GM18519 (cell line): ENCODE measurements at regions not wholly inside any gene's neighbourhood (a gene's known extent, or its start where the extent isn't known, plus 50 kb on each side); places are given as distances from the start of the nearest gene placed in this dataset.
"Not testable (repeated sequence)": the region's sequence is repeated elsewhere in the genome, so short reads cannot be mapped to it uniquely, and the experiment has no call there.

Source experiments
- ATAC-seq: cut with Tn5 transposase; IDR thresholded peaks from one replicate; pipeline ENCODE4 v1.9.1; 2021; ENCODE audit warnings: mild to moderate bottlenecking, moderate library complexity; ENCODE audit not compliant: unreplicated experiment, low FRiP score

DNA sequence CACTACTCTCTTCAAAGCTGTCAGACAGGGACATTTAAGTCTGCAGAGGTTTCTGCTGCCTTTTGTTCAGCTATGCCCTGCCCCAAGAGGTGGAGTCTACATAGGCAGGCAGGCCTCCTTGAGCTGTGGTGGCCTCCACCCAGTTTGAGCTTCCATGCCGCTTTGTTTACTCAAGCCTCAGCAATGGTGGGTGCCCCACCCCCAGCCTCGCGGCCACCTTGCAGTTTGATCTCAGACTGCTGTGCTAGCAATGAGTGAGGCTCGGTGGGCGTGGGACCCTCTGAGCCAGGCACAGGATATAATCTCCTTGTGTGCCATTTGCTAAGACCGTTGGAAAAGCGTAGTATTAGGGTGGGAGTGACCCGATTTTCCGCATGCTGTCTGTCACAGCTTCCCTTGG is 710.0 kb upstream of the RGS18 start:
- not testable (repeated sequence) for ATAC-seq

GRCh38 chr1:191452586-191452985 is 705.7 kb upstream of the RGS18 start:
- ATAC-seq: no peak

DNA sequence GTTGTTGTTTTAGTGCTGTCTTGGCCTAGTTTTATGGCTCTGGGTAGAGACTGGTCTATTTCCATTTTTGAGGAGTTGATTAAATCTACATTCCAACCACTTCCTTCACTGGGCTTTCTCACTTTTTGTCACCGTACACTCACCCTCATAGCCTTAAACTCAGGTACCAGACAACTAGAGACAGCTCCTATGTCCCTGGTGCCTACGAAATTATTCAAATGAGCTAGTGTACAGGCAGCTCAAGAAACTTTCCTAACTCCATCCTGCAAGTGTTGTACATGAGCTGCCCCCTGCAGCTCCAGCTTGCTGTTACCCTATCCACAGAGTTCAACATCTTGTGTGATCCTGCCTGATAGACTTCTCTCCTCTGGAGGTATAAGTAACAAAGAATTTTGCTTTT is 704.8 kb upstream of the RGS18 start:
- ATAC-seq: no peak

DNA sequence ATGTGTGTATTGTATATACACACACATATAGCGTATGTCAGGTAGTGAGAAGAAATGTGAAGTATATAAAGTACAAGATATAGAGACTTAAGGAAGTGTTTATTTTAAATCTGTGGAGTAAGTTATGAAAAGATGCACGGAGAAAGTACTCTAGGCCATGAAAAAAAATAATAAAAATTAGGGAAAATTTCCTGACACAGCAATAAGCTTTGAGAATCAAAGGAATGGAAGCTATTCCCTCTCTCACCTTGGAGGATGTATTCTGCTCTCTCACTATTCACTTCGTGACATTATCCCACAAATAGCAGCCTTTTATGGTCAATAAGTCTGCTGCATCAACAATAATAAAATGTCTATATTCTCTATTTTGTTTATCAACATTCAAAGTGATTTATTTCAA is 700.4 kb upstream of the RGS18 start:
- ATAC-seq: no peak

DNA sequence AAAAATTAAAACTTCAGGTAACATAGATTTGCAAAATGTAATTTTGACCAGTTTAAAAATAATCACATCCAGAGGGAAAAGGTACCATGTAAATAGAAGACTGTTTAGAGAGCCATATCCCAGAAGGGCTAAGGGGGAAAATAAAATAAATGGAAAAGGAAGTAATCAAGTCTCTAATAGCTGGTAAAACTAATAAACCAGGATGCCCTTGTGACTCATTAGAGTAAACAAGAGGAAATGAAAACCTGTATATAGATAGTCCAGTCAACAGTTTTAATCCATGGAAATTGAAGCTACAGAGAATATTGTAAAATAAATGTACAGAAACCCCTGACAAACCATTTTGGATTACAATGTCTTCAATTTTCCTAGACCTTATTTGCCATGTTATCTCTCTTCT is 698.0 kb upstream of the RGS18 start:
- ATAC-seq: no peak

GRCh38 chr1:191483988-191484387 is 674.3 kb upstream of the RGS18 start:
- ATAC-seq: no peak

GRCh38 chr1:191490303-191490702 is 668.0 kb upstream of the RGS18 start:
- ATAC-seq: no peak

GRCh38 chr1:191495040-191495439 is 663.2 kb upstream of the RGS18 start:
- ATAC-seq: no peak

- no peak for ATAC-seq
These were observed 659.9 kb upstream of the RGS18 start for GRCh38 chr1:191498318-191498717.

DNA sequence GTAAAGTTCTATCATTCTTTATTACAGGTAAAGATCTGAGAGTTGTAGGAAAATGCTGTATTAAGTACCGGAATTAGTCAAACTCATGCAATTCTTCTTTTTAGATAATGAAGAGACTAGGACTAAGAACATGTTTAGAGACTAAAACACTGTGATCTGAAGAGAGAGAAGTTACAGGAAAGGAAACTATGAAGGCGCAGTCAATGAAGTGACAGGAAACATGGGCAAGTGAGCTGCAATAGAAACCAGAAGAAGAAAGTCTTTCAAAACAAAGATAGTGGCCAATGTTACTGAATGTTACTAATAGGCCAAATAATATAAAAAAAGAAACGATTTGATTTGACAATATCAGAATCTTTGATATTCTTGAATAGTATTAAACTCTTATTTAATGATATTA is 659.4 kb upstream of the RGS18 start:
- ATAC-seq: no peak

- ATAC-seq: no peak
These were observed 653.3 kb upstream of the RGS18 start for GRCh38 chr1:191504999-191505398.

GRCh38 chr1:191508239-191508638 is 650.0 kb upstream of the RGS18 start:
- no peak for ATAC-seq

GRCh38 chr1:191511480-191511879 is 646.8 kb upstream of the RGS18 start:
- ATAC-seq: not testable (repeated sequence)

- ATAC-seq: no peak
These were observed 640.4 kb upstream of the RGS18 start for GRCh38 chr1:191517826-191518225.

- ATAC-seq: no peak
These were observed 638.7 kb upstream of the RGS18 start for GRCh38 chr1:191519519-191519918.

- no peak for ATAC-seq
These were observed 637.9 kb upstream of the RGS18 start for GRCh38 chr1:191520345-191520744.

DNA sequence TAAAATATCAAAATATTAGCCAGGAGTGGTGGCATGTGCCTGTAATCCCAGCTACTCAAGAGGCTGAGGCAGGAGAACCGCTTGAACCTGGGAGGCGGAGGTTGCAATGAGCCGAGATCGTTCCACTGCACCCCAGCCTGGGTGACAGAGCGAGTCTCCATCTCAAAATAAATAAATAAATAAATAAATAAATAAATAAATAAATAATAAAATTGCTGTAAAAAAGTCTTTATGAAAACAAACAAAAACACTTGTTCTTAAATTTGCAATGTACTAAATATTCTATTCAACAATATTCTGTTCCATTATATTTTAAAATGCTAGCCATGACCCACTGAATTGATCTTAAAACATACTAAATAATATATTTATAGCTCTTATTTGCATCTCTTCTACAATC is 632.3 kb upstream of the RGS18 start:
- not testable (repeated sequence) for ATAC-seq

GRCh38 chr1:191528275-191528674 is 630.0 kb upstream of the RGS18 start:
- no peak for ATAC-seq

- ATAC-seq: no peak
These were observed 627.3 kb upstream of the RGS18 start for GRCh38 chr1:191530928-191531327.

DNA sequence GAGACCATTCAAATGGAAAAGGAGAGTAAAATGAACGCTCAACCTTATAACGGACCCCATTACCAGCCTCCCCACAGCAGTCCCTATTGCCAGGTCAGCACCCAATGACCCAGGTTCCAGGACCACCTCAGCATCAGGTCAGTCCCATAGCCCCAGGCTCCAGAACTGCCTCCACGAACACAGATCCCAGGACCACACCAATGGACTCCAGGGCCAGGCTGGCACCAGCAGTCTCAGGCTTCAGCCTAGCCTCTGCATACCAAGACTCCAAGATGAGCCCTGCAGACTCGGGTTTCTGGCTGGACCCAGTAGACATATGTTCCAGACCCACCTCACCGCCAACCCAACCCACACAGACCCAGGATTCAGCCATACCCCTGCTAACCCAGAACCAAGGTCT is 625.0 kb upstream of the RGS18 start:
- ATAC-seq: no peak

GRCh38 chr1:191536791-191537429 is 621.4 kb upstream of the RGS18 start:
- ATAC-seq: no peak

GRCh38 chr1:191541758-191542157 is 616.5 kb upstream of the RGS18 start:
- ATAC-seq: no peak

- ATAC-seq: no peak
These were observed 615.8 kb upstream of the RGS18 start for GRCh38 chr1:191542444-191542843.
